Limb (tissue), 2 donors: ENCODE measurements at regions not wholly inside any gene's neighbourhood (a gene's known extent, or its start where the extent isn't known, plus 50 kb on each side); places are given as distances from the start of the nearest gene placed in this dataset.

ENCODE experiments used
- DNase-seq, 2 donors: peaks; one replicate each; pipeline ENCODE4 v3.0.0-alpha.2; 2016; ENCODE audit errors: extremely low spot score in 2 of 2

DNA sequence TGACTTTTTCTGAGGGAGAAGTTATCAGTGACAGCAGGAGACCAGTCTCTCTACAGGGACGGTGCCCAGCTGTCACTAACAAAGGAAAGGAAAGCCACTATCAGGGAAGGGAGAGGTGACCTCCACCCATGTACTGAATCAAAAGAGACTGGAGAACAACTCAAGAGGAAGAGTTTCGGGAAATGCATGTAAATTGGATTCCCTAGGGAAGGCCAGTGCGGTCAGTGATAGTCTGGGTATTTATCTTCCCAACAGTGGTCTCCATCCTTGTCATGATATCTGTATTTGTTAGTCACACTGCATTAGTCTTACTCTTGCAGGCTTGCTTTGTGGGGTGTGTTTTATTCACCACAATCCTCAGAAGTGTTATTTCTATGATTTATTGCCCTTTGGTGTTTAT is 193.4 kb upstream of the KIRREL3 start:
- DNase-seq: no peak

DNA sequence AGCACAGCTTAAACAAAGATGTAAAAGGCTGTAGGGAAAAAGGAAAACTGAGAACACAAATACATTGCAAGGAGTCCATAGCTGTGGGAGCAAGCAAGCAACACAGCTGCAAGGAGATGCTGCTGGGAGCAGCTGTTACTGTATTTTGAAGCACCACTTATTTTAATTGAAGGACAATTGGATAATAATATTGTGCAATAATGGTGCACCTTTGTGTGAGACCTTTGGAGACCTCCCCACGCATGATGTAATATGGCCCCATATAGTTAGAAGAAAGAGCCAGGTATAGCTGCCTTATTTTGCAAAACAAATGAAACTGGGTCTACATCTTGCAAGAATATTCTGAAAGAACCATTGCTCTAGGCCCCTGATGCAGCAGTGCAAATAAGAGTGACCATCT is 191.1 kb upstream of the KIRREL3 start:
- no peak for DNase-seq

DNA sequence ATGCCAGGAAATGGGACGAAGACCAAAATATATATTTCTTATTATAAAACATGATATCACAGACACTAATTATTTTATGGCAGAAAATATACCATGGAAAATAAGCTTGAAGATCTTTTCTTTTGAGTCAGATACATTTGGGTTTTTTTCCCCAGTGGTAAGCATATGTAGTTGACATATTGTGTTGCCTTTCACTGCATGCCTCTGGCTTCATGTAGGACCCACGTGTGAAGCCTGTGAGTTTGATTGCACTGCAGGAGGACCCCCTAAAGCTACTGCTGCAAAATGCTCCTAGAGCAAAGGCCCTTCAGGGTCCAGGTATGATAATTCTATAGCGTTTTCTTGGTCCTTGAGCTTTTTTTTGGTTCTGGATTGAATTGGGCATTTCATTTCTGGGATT is 190.7 kb upstream of the KIRREL3 start:
- no peak for DNase-seq

DNA sequence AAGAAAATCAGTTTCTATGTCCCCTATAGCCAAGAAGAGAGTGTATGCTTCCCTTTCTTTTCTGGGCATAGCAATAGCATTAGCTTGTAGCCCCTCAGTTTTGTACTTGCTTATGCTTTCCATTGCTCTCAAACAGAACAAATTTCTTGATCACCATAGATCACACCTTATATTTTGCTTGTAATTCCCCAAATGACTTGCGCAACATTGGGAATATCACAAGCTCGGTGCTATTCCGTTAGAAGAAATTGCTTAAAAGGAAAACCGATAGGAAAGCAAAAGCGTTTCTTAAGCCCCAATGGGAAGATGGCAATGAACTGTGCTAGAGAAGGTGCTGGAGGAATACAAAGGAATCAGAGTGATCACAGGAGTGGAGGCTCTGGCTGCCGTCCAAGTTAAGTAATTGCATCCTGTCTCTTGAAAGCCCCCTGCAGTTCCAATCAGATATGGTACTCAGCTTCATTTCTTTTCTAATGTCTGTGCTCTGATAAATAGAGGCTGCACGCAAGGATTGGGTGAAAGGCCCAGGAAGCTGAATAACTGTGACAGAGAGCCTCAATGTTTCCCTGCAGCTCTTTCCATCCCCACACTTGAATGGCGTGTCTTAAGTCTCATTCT is 182.1 kb upstream of the KIRREL3 start:
- DNase-seq: no peak

DNA sequence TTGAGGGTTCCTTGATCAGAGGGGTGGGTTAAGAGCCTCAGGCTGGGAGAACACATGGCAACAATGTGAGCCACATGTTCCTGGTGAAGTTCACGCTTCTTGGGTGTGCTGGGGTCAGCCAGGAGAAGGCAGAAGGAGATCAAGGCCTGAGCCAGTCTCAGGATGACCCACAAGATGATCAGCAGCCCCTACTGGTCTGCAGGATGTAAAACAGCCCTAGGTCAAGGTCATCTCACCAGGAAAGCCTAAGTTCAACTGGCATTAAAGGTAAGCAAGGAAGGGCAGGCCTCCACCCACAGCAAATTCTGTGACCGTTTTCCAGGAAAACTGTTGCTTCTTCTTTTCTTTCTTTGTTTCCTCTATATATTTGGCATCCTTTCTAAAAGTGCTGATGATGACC is 156.7 kb upstream of the KIRREL3 start:
- DNase-seq: no peak

DNA sequence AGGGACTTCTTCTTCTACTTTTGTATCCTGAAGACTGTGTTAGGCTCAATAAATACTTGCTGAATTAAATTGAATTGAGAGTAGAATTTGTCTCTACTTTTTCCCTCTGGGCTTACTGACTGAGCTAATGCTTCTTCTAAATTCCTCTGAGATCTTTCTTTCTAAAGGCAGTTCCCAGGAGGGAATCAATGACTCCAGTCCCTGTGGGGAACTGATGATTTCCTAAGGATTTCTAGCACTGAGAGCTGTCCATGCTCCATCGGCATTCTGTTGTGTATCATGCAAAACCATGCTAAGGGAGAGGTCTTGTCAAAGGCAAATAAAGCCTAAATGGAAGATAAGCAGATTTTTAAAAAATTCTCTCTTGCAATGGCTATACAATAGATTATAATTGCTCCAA is 148.8 kb upstream of the KIRREL3 start:
- DNase-seq: no peak

DNA sequence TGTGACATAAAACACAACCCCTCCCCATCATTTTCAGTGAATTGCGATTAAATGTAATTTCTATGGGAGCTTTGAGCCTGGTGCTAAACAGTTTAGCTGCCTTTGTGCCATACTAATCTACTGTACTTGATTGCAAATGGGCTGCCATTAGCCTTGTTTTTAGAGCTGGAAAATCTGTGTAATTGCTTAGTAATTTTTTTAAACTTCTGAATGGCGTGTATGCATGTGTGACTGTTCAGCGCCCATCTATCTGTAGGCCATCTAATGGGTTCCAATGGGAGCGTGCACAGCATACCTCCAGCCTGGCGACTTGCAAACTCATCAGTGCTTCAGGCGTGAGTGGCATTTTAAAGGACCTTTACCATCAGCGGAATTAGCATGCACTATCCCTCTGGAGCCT is 142.7 kb upstream of the KIRREL3 start:
- no peak for DNase-seq

DNA sequence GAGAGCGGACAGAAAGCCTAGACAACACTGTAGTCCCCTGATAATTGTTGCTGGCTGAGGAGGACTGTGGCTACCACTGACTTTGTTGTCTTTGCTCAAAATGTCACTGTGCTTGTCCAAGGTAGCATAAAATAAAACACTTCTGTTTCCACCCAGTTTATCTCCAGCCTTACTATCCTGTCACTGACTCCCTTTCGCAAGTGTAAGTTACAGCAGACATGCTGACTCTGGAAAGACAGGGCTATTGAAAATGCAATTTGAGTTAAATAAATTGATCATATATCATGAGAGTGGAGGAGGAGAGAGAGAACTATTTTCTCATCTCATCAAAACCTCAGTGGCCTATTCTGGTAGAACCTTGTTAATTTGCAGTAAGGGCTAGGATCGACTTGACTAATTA is 138.0 kb upstream of the KIRREL3 start:
- DNase-seq: no peak

DNA sequence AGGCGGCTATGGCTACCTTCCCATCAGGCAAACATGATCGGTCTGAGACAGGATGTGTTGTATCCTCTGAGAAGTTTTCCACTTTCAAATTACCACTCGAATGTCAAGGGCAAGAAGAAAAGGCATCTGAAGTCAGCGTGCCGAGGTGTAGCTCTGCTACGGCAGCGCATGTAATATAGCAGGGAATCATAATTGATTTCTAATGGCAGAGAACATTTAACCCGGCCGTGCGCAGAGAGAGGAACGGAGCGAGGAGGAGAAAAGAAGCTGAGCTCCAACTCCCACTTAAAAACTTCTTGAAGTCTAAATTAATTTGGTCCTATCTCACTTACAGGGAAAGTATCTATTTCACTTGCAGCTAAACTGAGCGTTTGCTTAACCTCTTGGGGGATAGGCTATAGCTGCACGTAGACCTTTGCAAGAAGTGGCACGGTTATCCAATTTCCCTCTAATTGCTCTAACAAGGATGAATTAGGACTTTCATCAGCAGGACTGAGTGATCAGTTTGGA is 137.3 kb upstream of the KIRREL3 start:
- no peak for DNase-seq

DNA sequence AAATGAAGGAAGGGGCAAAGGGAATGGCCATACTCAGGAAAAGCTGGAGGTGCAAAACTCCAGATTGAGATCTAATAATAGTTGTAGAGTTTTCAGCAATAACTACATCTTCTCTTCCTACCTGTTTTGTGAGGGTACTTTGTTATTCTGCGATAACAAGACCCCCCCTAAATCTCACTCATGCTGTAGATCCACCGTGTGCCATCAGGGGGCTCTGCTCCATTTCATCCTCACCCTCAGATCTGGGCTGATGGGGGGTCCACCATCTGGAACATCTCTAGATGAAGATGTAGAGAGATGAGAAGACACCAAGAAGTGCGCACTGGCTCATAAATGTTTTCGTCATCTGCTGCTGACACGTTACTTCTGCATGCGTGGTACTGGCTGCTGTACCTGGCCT is 135.9 kb upstream of the KIRREL3 start:
- DNase-seq: no peak

DNA sequence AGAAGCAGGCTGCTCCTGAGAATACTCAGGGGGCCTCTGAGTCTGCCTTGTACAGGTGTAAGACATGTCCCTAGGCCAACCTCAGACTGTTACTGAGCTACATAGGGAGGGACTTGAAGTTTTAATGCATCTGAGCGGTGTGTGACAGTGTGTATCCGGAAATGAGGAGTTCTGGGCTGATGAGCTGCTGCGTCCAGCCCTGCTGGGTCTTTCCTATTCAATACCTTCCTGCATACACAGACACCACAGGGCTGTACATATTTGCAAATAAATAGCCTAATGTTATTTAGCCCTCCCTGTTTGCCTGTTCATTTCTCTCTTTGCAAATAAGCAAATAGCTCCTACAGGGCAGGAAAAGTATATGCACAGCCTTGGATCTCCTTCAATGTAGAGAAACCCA is 134.7 kb upstream of the KIRREL3 start:
- DNase-seq: no peak

DNA sequence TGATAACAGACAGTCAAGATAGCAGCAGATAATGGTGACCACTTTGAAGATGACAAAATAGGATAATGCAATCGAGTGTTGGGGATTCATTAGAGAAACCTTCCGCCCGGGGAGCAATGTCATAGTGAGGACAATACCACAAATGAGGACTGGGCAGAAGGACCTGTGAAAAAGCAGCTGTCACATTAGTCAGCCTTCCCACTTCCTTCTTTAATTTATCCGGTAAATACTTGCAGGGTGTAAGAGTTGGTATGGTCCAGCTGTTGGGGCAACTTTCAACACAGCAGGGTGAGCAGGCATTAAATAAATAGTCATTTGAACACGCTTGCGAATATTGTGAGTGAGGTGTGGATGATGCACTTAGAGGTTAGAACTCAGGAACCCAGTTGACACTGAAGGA is 132.5 kb upstream of the KIRREL3 start:
- no peak for DNase-seq

DNA sequence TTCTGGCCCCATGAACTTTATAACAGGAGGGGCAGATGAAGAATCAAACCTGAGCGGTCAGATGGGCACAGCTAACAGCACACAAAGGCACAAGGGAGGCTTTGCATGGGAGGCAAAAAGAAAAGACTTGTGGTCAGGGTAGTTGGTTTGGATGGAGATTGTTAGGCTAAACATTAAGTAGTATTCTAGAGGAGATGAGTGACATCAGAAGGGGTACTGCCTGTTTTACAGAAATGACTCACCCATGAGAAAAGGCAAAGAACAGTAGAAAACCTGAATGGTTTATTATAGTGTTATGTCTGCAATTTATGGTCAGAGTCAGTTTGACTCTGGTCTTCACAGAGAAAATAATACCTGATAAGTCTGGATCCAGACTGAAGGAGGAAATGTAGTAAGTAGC is 129.8 kb upstream of the KIRREL3 start:
- no peak for DNase-seq

DNA sequence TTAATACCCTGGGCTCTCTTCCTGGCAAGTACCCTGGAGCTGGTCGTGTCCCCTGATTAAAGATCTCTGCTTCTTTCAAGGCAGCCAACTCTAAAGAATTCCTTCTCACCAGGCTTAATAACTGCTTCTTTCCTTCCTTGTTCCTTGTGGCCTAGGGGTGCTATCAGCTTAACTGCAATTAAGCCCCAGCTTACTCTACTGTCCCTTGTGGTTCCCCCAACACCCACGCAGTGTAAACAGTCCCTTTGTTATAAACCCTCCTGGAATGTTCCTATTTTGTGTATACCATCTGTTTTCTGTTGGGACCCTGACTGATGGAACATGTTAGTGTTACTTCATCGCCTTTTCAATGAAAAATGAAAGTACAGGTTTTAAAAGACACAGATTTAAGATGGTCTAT is 126.4 kb upstream of the KIRREL3 start:
- DNase-seq: no peak

DNA sequence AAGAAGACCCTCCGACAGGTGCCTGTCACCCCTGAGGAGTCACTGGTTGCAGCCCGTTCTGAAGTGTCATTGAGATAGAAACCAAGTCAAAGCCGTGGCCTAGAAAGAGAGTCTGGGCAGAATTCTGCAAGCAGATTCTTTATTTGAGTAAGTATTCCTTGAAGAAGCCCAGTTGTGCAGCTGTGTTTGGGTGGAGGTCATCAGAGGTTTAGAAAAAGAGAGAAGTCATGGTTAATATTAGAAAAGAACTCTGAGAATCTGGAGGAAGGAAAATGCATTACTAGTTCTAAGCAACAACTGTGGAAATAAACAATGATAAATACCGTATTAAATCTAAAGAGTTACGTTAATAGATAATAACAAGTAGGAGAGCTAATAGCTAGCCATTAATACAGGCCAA is 118.8 kb upstream of the KIRREL3 start:
- DNase-seq: peak in 1 of 2 donors; percentile 58

DNA sequence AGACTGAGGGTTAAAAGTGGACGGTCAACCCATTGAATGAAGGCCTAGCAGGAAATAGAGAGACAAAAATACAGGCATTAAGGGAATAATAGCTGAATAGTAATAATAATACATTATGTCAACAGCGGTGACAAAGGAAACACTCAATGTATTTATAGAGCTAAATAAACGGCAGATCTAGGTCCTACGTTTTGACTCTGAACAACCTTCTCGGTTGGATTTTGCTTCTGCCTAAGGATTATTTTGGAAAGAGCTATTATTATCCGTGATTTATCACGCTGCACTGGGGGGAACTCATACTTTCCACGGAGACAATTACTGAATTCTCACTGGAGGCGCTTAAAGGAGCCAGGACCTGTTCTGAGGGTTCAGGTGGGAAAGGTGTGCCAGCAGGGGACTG is 118.2 kb upstream of the KIRREL3 start:
- DNase-seq: no peak

DNA sequence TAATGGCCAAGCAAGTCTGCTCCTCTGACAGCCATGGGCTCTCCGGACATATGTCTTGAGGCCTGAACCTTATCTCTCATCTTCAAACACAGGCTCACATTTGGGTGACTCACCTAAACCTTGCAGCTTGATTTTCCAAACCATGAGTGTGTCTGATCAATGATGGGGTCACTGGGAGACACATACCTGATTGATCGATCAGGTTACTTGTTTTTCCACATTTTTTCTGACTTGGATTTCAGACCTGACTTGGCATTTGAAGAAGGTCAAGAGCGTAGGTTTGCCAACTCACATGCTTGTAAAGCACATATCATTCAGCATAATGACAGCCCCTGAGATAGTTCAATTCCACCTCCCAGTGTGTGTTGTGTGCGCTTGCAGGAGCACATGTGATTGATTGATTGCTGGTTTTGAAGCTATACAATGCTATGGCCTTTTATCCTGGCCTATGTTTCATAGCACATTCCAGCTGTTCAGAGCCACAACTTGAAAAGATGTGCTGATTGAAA is 116.7 kb upstream of the KIRREL3 start:
- DNase-seq: no peak

DNA sequence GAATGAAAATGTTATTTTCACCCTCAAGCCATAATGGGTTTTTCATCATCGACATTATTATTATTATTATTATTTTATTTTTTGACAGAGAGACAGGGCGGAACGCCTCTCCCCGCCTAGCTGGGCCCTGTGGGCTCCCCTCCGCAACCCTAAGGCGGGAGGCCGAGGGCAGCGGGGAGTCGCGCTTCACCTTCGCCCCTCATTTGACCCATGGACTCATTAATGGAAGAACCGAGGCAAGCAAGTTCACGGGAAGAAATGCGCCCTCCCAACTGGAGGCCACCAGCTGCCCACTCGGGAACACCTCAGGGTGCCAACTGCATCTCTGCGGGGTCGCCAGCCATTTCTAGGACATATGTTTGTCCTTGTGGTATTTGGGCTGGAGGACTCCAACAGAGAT is 115.3 kb upstream of the KIRREL3 start:
- DNase-seq: no peak

DNA sequence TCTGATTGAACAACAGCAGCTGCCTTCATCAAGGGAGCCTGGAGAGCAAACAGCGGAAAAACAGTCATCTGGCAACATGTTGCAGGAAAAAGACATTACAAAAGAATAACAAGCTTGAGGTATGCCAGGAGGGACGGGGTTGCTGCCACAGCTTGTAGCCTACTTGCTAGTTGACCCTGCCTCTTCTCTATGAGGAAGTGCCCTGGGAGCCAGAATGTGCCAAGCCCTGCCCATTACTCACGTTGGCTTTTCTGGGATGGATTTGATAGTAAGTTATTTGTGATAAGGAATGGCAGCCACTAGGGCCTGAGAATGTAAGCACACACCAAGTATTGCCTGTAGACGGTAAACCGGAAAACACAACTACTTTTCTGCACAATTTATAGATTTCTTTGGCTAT is 113.5 kb upstream of the KIRREL3 start:
- no peak for DNase-seq

DNA sequence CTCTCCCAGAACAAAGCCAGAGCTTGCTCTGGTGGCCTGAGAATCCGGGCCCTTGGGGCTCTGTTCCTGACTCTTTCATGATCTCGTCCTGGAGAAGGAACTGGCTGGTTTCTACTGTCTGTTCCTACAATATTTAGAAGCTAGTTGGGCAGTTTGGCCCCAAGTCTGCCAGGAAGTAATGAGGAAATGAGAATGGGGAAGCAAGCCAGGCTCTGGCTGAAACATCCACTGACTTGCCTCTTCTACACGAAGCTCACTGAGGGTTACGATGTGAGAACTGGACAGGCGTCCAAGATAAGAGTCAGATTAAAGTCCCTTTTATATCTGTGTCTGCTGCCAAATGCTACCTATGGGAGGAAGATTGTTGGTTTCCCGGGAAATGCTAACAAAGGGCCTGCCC is 110.0 kb upstream of the KIRREL3 start:
- DNase-seq: no peak

DNA sequence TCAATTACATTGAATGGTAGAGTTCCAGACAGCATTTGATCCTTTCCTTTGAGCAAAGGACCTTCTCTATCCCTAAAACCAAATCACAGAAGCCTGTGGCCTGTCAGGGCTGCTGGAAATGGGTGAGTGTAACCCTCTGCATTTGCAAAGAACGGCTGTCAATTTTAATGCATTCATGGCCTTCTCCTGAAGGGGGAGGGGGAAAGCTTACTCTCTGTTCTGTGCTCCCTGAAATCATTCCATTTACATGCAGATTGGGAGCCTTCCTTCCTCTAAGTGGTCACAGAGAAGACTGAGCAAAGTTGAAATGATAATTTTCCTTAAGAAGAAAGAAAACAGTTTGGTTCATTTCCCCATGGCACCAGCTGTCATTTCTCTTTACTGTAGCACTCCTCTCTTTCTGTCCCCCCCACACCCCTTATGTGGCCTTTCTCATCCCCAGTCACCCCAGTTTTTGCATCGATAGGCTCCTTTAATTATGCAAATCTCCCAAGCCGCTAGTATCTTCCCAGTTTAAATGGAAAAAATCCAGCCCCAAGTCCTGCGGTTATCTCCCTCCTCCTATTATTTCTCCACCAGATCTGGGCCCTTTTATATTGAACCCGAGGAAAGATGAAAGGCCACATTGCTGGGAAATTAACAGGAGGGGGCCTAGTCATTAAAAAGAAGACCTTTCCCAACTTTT is 109.4 kb upstream of the KIRREL3 start:
- DNase-seq: no peak

DNA sequence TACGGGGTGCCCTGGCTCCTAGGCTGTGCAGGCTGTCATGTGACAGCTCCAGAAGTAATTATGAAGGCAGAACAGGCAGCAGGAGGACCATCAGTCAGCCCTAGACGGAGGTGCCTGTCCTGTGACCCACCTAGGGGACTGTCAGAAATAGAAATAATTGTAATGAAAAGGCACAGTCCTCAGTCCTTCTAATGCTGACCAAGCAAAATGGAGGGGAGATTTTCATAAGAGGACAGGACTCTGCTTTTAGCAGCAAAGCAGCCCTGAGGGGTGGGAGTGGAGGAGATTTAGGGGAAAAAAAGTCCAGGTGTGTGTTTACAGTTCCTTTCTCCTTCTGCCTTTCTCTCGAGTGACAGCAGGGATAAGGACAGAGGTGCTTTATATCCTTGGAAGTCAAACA is 108.3 kb upstream of the KIRREL3 start:
- DNase-seq: no peak

DNA sequence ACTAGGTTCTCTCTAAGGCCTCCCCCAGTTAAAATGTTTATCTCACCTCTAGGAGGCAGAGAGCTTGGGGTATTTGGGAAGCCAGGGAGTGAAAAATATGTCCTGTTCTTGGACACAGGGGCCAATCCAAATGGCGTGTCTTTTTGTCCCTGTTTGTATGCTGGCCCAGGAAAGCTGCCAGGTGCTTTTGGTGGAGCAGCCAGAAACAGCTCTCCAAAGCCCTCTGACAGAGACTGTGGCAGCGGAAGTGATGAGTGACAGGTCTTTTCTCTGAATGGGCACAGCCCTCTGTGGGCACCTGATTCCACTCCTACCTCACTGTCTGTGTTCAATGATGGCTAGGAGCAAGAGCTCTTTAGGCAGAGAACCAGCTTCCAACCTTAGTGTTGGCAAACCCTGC is 106.4 kb upstream of the KIRREL3 start:
- DNase-seq: no peak
